ENCODE measurements at regions not wholly inside any gene's neighbourhood (a gene's known extent, or its start where the extent isn't known, plus 50 kb on each side); places are given as distances from the start of the nearest gene placed in this dataset.

GRCh38 chr3:26068890-26069289 is 279.0 kb downstream of the OXSM start:
- peak overlapping the region; percentile 2; the same call in 1 of the 2 replicates for H3K27ac ChIP-seq
- TF ChIP-seq CTCF (conservative IDR thresholded peaks at IDR 0.05) = no peak

GRCh38 chr3:26070854-26071253 is 281.0 kb downstream of the OXSM start:
- TF ChIP-seq CTCF (conservative IDR thresholded peaks at IDR 0.05) = no peak
- no peak overlapping the region for H3K27ac ChIP-seq

- H3K27ac ChIP-seq = peak overlapping the region; percentile 55
- TF ChIP-seq CTCF (conservative IDR thresholded peaks at IDR 0.05) = no peak
Observed at GRCh38 chr3:26074080-26074479, 284.2 kb downstream of the OXSM start.

- no peak for TF ChIP-seq CTCF (conservative IDR thresholded peaks at IDR 0.05)
- no peak overlapping the region for H3K27ac ChIP-seq
Observed at GRCh38 chr3:26078539-26078938, 288.6 kb downstream of the OXSM start.

- no peak for TF ChIP-seq CTCF (conservative IDR thresholded peaks at IDR 0.05)
- H3K27ac ChIP-seq = no peak overlapping the region
Observed at GRCh38 chr3:26081166-26081565, 291.3 kb downstream of the OXSM start.

GRCh38 chr3:26081806-26082205 is 291.9 kb downstream of the OXSM start:
- no peak overlapping the region for H3K27ac ChIP-seq
- TF ChIP-seq CTCF (conservative IDR thresholded peaks at IDR 0.05) = no peak

GRCh38 chr3:26082911-26083310 is 293.0 kb downstream of the OXSM start:
- no peak for TF ChIP-seq CTCF (conservative IDR thresholded peaks at IDR 0.05)
- H3K27ac ChIP-seq = no peak overlapping the region

GRCh38 chr3:26084629-26085028 is 294.7 kb downstream of the OXSM start:
- H3K27ac ChIP-seq = no peak overlapping the region
- no peak for TF ChIP-seq CTCF (conservative IDR thresholded peaks at IDR 0.05)

Measured in VCaP (cell line).